ENCODE measurements at regions not wholly inside any gene's neighbourhood (a gene's known extent, or its start where the extent isn't known, plus 50 kb on each side); places are given as distances from the start of the nearest gene placed in this dataset.

GRCh38 chr9:108783731-108784495 lies 71.9 kb downstream of the ACTL7B start:
- no peak for TF ChIP-seq CTCF (optimal IDR thresholded peaks at IDR 0.05 in 1 of 3, IDR thresholded peaks at IDR 0.05 in 1 of 3, conservative IDR thresholded peaks at IDR 0.05 in 1 of 3; ENCODE audit: extremely low read depth in 1 of 3, insufficient read depth in 2 of 3, low read length in 3 of 3)
- TF ChIP-seq EZH2 (IDR thresholded peaks at IDR 0.05; ENCODE audit: low read length) = no peak
- no peak overlapping the region for H3K9ac ChIP-seq (ENCODE audit: control insufficient read depth, extremely low read depth, insufficient read depth, low read length)
- DNase-seq (ENCODE audit: low read depth, low spot score) (no peak), FAIRE-seq (no peak)
- peaks cover 2% of the 10 kb centered on the region for H3K9me1 ChIP-seq (ENCODE audit: control insufficient read depth, extremely low read depth, insufficient read depth, low read length)
- H3K9me3 ChIP-seq (ENCODE audit: control insufficient read depth, low read depth, low read length) = no peaks in the 10 kb centered on the region
- no peaks in the 10 kb centered on the region for H3K27me3 ChIP-seq (ENCODE audit: control insufficient read depth, extremely low read depth, insufficient read depth, low read length)
- no peaks in the 10 kb centered on the region for H4K20me1 ChIP-seq (ENCODE audit: control insufficient read depth, extremely low read depth, insufficient read depth, low read length)
- peak overlapping the region; percentile 48 for H3K4me2 ChIP-seq (ENCODE audit: control insufficient read depth, extremely low read depth, insufficient read depth, low read depth, low read length)
- H2AFZ ChIP-seq (ENCODE audit: control insufficient read depth, low read length) = peak overlapping the region; percentile 85
- dilution Hi-C loops (cut with MboI; ENCODE audit: extremely low pct_ligation_motif_present, low sequenced_read_pairs) = no loop called here
- H3K27ac ChIP-seq (ENCODE audit: control insufficient read depth, insufficient read depth, low read length) = no peak overlapping the region
- H3K79me2 ChIP-seq (ENCODE audit: control insufficient read depth, insufficient read depth, low read length) = no peaks in the 10 kb centered on the region
- H3K4me1 ChIP-seq (ENCODE audit: control insufficient read depth, extremely low read depth, insufficient read depth, low read length) = peaks cover 60% of the 10 kb centered on the region
- no peaks in the 10 kb centered on the region for H3K36me3 ChIP-seq (ENCODE audit: control insufficient read depth in 2 of 2, extremely low read depth in 1 of 2, insufficient read depth in 2 of 2, low read length in 2 of 2)
- H3K4me3 ChIP-seq (ENCODE audit: control insufficient read depth in 2 of 3, extremely low read depth in 1 of 3, insufficient read depth in 2 of 3, low read depth in 1 of 3, low read length in 3 of 3) = no peak overlapping the region

GRCh38 chr9:108783326-108783725 lies 72.5 kb downstream of the ACTL7B start:
- Histone ChIP-seq H3K9me3 (ENCODE audit: control insufficient read depth, low read depth, low read length) (no peaks in the 10 kb centered on the region), H3K9me1 (ENCODE audit: control insufficient read depth, extremely low read depth, insufficient read depth, low read length) (peaks cover 2% of the 10 kb centered on the region), H3K9ac (ENCODE audit: control insufficient read depth, extremely low read depth, insufficient read depth, low read length) (no peak overlapping the region), H3K4me3 (ENCODE audit: control insufficient read depth in 2 of 3, extremely low read depth in 1 of 3, insufficient read depth in 2 of 3, low read depth in 1 of 3, low read length in 3 of 3) (peak overlapping the region in 1 of 3 experiments; percentile 21), H3K36me3 (ENCODE audit: control insufficient read depth in 2 of 2, extremely low read depth in 1 of 2, insufficient read depth in 2 of 2, low read length in 2 of 2) (no peaks in the 10 kb centered on the region), H3K4me1 (ENCODE audit: control insufficient read depth, extremely low read depth, insufficient read depth, low read length) (peaks cover 59% of the 10 kb centered on the region), H3K27ac (ENCODE audit: control insufficient read depth, insufficient read depth, low read length) (no peak overlapping the region), H2AFZ (ENCODE audit: control insufficient read depth, low read length) (peak overlapping the region; percentile 85), H3K4me2 (ENCODE audit: control insufficient read depth, extremely low read depth, insufficient read depth, low read depth, low read length) (peak overlapping the region; percentile 48), H3K79me2 (ENCODE audit: control insufficient read depth, insufficient read depth, low read length) (no peaks in the 10 kb centered on the region), H3K27me3 (ENCODE audit: control insufficient read depth, extremely low read depth, insufficient read depth, low read length) (no peaks in the 10 kb centered on the region), H4K20me1 (ENCODE audit: control insufficient read depth, extremely low read depth, insufficient read depth, low read length) (no peaks in the 10 kb centered on the region)
- dilution Hi-C loops (cut with MboI; ENCODE audit: extremely low pct_ligation_motif_present, low sequenced_read_pairs) = no loop called here
- DNase-seq (ENCODE audit: low read depth, low spot score) (no peak), FAIRE-seq (no peak)
- TF ChIP-seq EZH2 (IDR thresholded peaks at IDR 0.05; ENCODE audit: low read length) = no peak
- TF ChIP-seq CTCF (optimal IDR thresholded peaks at IDR 0.05 in 1 of 3, IDR thresholded peaks at IDR 0.05 in 1 of 3, conservative IDR thresholded peaks at IDR 0.05 in 1 of 3; ENCODE audit: extremely low read depth in 1 of 3, insufficient read depth in 2 of 3, low read length in 3 of 3) = no peak

All from keratinocyte (primary cell).